HFFc6 (cell line): ENCODE measurements at regions not wholly inside any gene's neighbourhood (a gene's known extent, or its start where the extent isn't known, plus 50 kb on each side); places are given as distances from the start of the nearest gene placed in this dataset.

Experiments used
- DNase-seq: peaks from one replicate; pipeline ENCODE4 v3.0.0-alpha.2; 2018
- H3K27ac Mint-ChIP-seq: 2 replicates; pipeline ENCODE4 v1.8.0; 2020; ENCODE audit warnings: mild to moderate bottlenecking, mixed read lengths
- H3K27me3 Mint-ChIP-seq: 2 replicates; pipeline ENCODE4 v1.8.0; 2021; ENCODE audit warnings: mild to moderate bottlenecking, moderate library complexity, mixed read lengths; ENCODE audit not compliant: insufficient read depth
- H3K36me3 Mint-ChIP-seq: 2 replicates; pipeline ENCODE4 v1.8.0; 2021; ENCODE audit warnings: low read depth, mixed read lengths
- H3K4me1 Mint-ChIP-seq: 2 replicates; pipeline ENCODE4 v1.8.0; 2020; ENCODE audit warnings: low read depth, mixed read lengths
- H3K4me3 Mint-ChIP-seq: 2 replicates; pipeline ENCODE4 v1.8.0; 2020; ENCODE audit warnings: mild to moderate bottlenecking, moderate library complexity, mixed read lengths
- H3K9me3 Mint-ChIP-seq: 2 replicates; pipeline ENCODE4 v1.8.0; 2020; ENCODE audit warnings: mild to moderate bottlenecking, mixed read lengths
- CTCF ChIP-seq: fragments of 200-600 bp; sonication (generic); IDR thresholded peaks from 2 replicates; pipeline ENCODE4 v1.5.0; 2021; ENCODE audit warnings: antibody characterized with exemption, mild to moderate bottlenecking

- Mint-ChIP-seq H3K4me1 (no peaks in the 10 kb centered on the region), H3K36me3 (no peaks in the 10 kb centered on the region), H3K4me3 (no peak overlapping the region), H3K27me3 (no peaks in the 10 kb centered on the region), H3K9me3 (peaks cover 20% of the 10 kb centered on the region), H3K27ac (no peak overlapping the region)
- no peak for TF ChIP-seq CTCF
- no peak for DNase-seq
Observed at GRCh38 chr4:60020389-60020788, 1179.7 kb upstream of the ADGRL3 start.

- H3K36me3 Mint-ChIP-seq, result no peaks in the 10 kb centered on the region
- no peaks in the 10 kb centered on the region for H3K27me3 Mint-ChIP-seq
- no peak for DNase-seq
- no peak overlapping the region for H3K4me3 Mint-ChIP-seq
- peaks cover 20% of the 10 kb centered on the region for H3K9me3 Mint-ChIP-seq
- TF ChIP-seq CTCF, result no peak
- H3K4me1 Mint-ChIP-seq, result no peaks in the 10 kb centered on the region
- H3K27ac Mint-ChIP-seq, result no peak overlapping the region
Observed at GRCh38 chr4:60033826-60034225, 1166.3 kb upstream of the ADGRL3 start.

GRCh38 chr4:60034361-60034760, 1165.8 kb upstream of the ADGRL3 start:
- DNase-seq, result no peak
- Mint-ChIP-seq H3K36me3 (no peaks in the 10 kb centered on the region), H3K9me3 (peaks cover 20% of the 10 kb centered on the region), H3K4me3 (no peak overlapping the region), H3K27ac (no peak overlapping the region), H3K4me1 (no peaks in the 10 kb centered on the region), H3K27me3 (no peaks in the 10 kb centered on the region)
- TF ChIP-seq CTCF, result no peak

- Mint-ChIP-seq H3K27me3 (no peaks in the 10 kb centered on the region), H3K4me1 (no peaks in the 10 kb centered on the region), H3K9me3 (peaks cover 14% of the 10 kb centered on the region), H3K36me3 (no peaks in the 10 kb centered on the region), H3K27ac (no peak overlapping the region), H3K4me3 (no peak overlapping the region)
- no peak for DNase-seq
- no peak for TF ChIP-seq CTCF
Observed at GRCh38 chr4:60039908-60040307, 1160.2 kb upstream of the ADGRL3 start.

GRCh38 chr4:60042231-60042652, 1157.9 kb upstream of the ADGRL3 start:
- TF ChIP-seq CTCF, result no peak
- DNase-seq, result no peak
- H3K4me1 Mint-ChIP-seq, result no peaks in the 10 kb centered on the region
- H3K9me3 Mint-ChIP-seq, result peaks cover 12% of the 10 kb centered on the region
- H3K4me3 Mint-ChIP-seq, result no peak overlapping the region
- no peaks in the 10 kb centered on the region for H3K36me3 Mint-ChIP-seq
- H3K27me3 Mint-ChIP-seq, result no peaks in the 10 kb centered on the region
- no peak overlapping the region for H3K27ac Mint-ChIP-seq

GRCh38 chr4:60042941-60043340, 1157.2 kb upstream of the ADGRL3 start:
- Mint-ChIP-seq H3K4me1 (no peaks in the 10 kb centered on the region), H3K36me3 (no peaks in the 10 kb centered on the region), H3K27ac (no peak overlapping the region), H3K27me3 (no peaks in the 10 kb centered on the region), H3K9me3 (peaks cover 6% of the 10 kb centered on the region), H3K4me3 (no peak overlapping the region)
- no peak for DNase-seq
- no peak for TF ChIP-seq CTCF
